Liver (tissue), 3 donors: ENCODE measurements at regions not wholly inside any gene's neighbourhood (a gene's known extent, or its start where the extent isn't known, plus 50 kb on each side); places are given as distances from the start of the nearest gene placed in this dataset.

Source experiments
- CTCF ChIP-seq: fragments of 150-350 bp; IDR thresholded peaks from 2 replicates; pipeline ENCODE4 v1.5.1; 2017; ENCODE audit warnings: improper control_type of control experiment, low read depth, low read length; ENCODE audit not compliant: missing input control
- GABPA ChIP-seq, 2 donors: IDR thresholded peaks in 1 of 2; conservative IDR thresholded peaks in 1 of 2; 2 replicates each; pipeline ENCODE4 v1.6.1; 2016; ENCODE audit warnings: antibody characterized with exemption in 2 of 2, mild to moderate bottlenecking in 1 of 2, moderate library complexity in 1 of 2
- RXRA ChIP-seq, 2 donors: IDR thresholded peaks; 2 replicates each; pipeline ENCODE4 v1.6.1; 2017 to 2018; ENCODE audit warnings: antibody characterized with exemption in 2 of 2, mild to moderate bottlenecking in 1 of 2
- TAF1 ChIP-seq: conservative IDR thresholded peaks from 2 replicates; pipeline ENCODE4 v1.6.1; 2016; ENCODE audit warnings: antibody characterized with exemption, mild to moderate bottlenecking
- donor health status: healthy.
- donor health status: healthy.

- TF ChIP-seq CTCF (no peak), RXRA (IDR thresholded peaks at IDR 0.05) (no peak), GABPA (IDR thresholded peaks at IDR 0.05 in 1 of 2, conservative IDR thresholded peaks at IDR 0.05 in 1 of 2) (no peak), TAF1 (no peak)
These were observed 312.2 kb downstream of the TMEM114 start for GRCh38 chr16:8278031-8278580.
